B cell (primary cell): ENCODE measurements at regions not wholly inside any gene's neighbourhood (a gene's known extent, or its start where the extent isn't known, plus 50 kb on each side); places are given as distances from the start of the nearest gene placed in this dataset.

ENCODE experiments used
- ATAC-seq: fragments of 200-7000 bp; cut with Tn5 transposase; one replicate; pipeline ENCODE4 v1.10.0; 2021; ENCODE audit warnings: low read depth, mild to moderate bottlenecking, moderate number of reproducible peaks, moderate library complexity
- CTCF ChIA-PET: fragments of 350-600 bp; sonication (Branson Sonifier 250); formaldehyde crosslinking; loops from one replicate; lab custom pipeline; 2021; ENCODE audit warnings: antibody characterized with exemption, inconsistent platforms; lab: Charles Lee
- POLR2A ChIA-PET: fragments of 350-600 bp; sonication (Branson Sonifier 250); formaldehyde crosslinking; loops from one replicate; lab custom pipeline; 2021; ENCODE audit warnings: antibody characterized with exemption; lab: Charles Lee
- DNase-seq: peaks from one replicate; pipeline ENCODE4 v3.0.0; 2013
- H2AFZ ChIP-seq: 2 replicates; pipeline ENCODE4 v1.6.1; 2012; ENCODE audit warnings: mild to moderate bottlenecking, low read depth, low read length; ENCODE audit not compliant: insufficient read depth, poor library complexity, severe bottlenecking
- H3K27ac ChIP-seq, 2 donors: 1 replicate in 1 of 2; 2 replicates in 1 of 2; pipeline ENCODE4 v1.5.1; 2012 to 2013; ENCODE audit warnings: low read length in 2 of 2, mild to moderate bottlenecking in 2 of 2, moderate library complexity in 1 of 2
- H3K27me3 ChIP-seq, 4 experiments: fragments of 200-600 bp in 1 of 4; sonication (generic) in 1 of 4; replicated peaks in 1 of 4; 1 replicate in 2 of 4; 2 replicates in 2 of 4; pipeline versions ENCODE4 v1.6.1 to v1.7.0; 2013 to 2016; ENCODE audit warnings: low read length in 3 of 4, mild to moderate bottlenecking in 2 of 4, mixed read lengths in 1 of 4, moderate library complexity in 1 of 4; ENCODE audit not compliant: insufficient read depth in 4 of 4, control insufficient read depth in 3 of 4; ENCODE audit errors: control extremely low read depth in 1 of 4
- H3K36me3 ChIP-seq, 2 experiments: replicated peaks in 1 of 2; 1 replicate in 1 of 2; 2 replicates in 1 of 2; pipeline versions ENCODE4 v1.6.1 to v1.7.1; 2013; ENCODE audit warnings: low read length in 1 of 2; ENCODE audit not compliant: insufficient read depth in 2 of 2, control insufficient read depth in 1 of 2; ENCODE audit errors: control extremely low read depth in 1 of 2, extremely low read depth in 1 of 2
- H3K4me1 ChIP-seq, 2 donors: fragments of 200-600 bp in 1 of 2; sonication (generic) in 1 of 2; 1 replicate in 1 of 2; 2 replicates in 1 of 2; pipeline versions ENCODE4 v1.5.1 to v1.6.1; 2013 to 2017; ENCODE audit warnings: low read length in 2 of 2; ENCODE audit not compliant: control insufficient read depth in 2 of 2, insufficient read depth in 2 of 2
- H3K4me2 ChIP-seq: replicated peaks from 2 replicates; pipeline ENCODE3; 2012; ENCODE audit warnings: mild to moderate bottlenecking, low read depth, low read length; ENCODE audit not compliant: poor library complexity, severe bottlenecking
- H3K4me3 ChIP-seq, 5 experiments: fragments of 200-600 bp in 1 of 5; sonication (generic) in 1 of 5; 1 replicate in 3 of 5; 2 replicates in 2 of 5; pipeline versions ENCODE4 v1.5.1 to v1.7.0; 2011 to 2016; ENCODE audit warnings: low read length in 4 of 5, mild to moderate bottlenecking in 4 of 5, low read depth in 2 of 5, control low read depth in 1 of 5, moderate library complexity in 1 of 5; ENCODE audit not compliant: insufficient read depth in 1 of 5; ENCODE audit errors: control extremely low read depth in 1 of 5, extremely low read depth in 1 of 5
- H3K79me2 ChIP-seq: fragments of 200-600 bp; sonication (generic); one replicate; pipeline ENCODE4 v1.6.0; 2016; ENCODE audit warnings: low read length; ENCODE audit not compliant: control insufficient read depth, insufficient read depth
- H3K9ac ChIP-seq: fragments of 200-600 bp; sonication (generic); 2 replicates; pipeline ENCODE4 v1.6.1; 2017; ENCODE audit warnings: mild to moderate bottlenecking, low read length, moderate library complexity
- H3K9me3 ChIP-seq, 3 donors: one replicate each; pipeline versions ENCODE4 v1.6.1 to v1.7.1; 2013; ENCODE audit warnings: low read length in 2 of 3; ENCODE audit not compliant: control insufficient read depth in 2 of 3, insufficient read depth in 1 of 3; ENCODE audit errors: control extremely low read depth in 1 of 3
- H4K20me1 ChIP-seq: 2 replicates; pipeline ENCODE4 v1.6.0; 2012; ENCODE audit warnings: mild to moderate bottlenecking, low read length; ENCODE audit not compliant: insufficient read depth, control insufficient read depth, poor library complexity, severe bottlenecking
- H3K27ac Mint-ChIP-seq: one replicate; pipeline ENCODE4 v1.8.0; 2021; ENCODE audit warnings: mixed read lengths
- H3K27me3 Mint-ChIP-seq: one replicate; pipeline ENCODE4 v1.8.0; 2021; ENCODE audit warnings: mixed read lengths
- H3K4me1 Mint-ChIP-seq: one replicate; pipeline ENCODE4 v1.8.0; 2021; ENCODE audit warnings: mixed read lengths
- H3K4me3 Mint-ChIP-seq: one replicate; pipeline ENCODE4 v1.8.0; 2021; ENCODE audit warnings: mixed read lengths
- H3K9me3 Mint-ChIP-seq: one replicate; pipeline ENCODE4 v1.8.0; 2022; ENCODE audit warnings: mixed read lengths; ENCODE audit not compliant: insufficient read depth
- EZH2 ChIP-seq: IDR thresholded peaks from 2 replicates; pipeline ENCODE4 v1.6.1; 2012; ENCODE audit warnings: borderline replicate concordance, low read depth, mild to moderate bottlenecking, moderate library complexity, low read length; ENCODE audit not compliant: insufficient read depth, poor library complexity, severe bottlenecking
- WGBS: methylation state at CpG from one replicate; pipeline ENCODE4 v1.1.5; 2013; ENCODE audit warnings: missing lambda C conversion rate; ENCODE audit not compliant: insufficient coverage; 5-methylcytosine and 5-hydroxymethylcytosine counted together
- intact Hi-C: fragments of 100-400 bp; cut with micrococcal nuclease; formaldehyde crosslinking; loops from one replicate; pipeline ENCODE4 v1.10.0; 2022
- TF ChIP-seq, protein P1 (sequence below): fragments of 200-600 bp; IDR thresholded peaks from one replicate; pipeline ENCODE4 v1.8.0; 2022; ENCODE audit warnings: antibody characterized with exemption, mild to moderate bottlenecking

DNA sequence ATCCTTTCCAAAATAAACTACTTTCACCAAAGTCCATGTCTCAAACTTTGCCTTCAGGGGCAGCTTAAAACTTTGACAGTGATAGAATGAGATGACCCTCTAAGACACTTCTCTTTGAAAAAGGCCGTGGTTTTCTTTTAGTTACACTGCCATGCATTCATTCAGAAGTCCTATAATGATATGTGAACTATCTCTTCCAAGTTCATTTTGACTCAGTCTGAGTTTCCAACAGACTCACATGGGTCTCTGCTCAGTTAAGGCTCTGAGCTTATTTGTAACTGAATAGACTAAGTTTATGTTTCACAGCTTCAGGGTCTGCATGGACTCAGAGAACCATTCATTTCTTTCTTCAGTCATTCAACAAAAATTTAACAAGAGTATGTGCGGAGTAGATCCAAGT lies 208.9 kb upstream of the PRSS1 start:
- DNase-seq: no peak
- ChIA-PET CTCF (interaction anchor here (1.0 kb wide), 1 partner anchor 92 kb away, joined by 3 read pairs; no protein-coding TSS in a partner anchor), POLR2A (no interaction called here)
- H3K9me3 Mint-ChIP-seq: no peaks in the 10 kb centered on the region
- no peaks in the 10 kb centered on the region for H3K27me3 ChIP-seq
- no peak overlapping the region for H3K4me2 ChIP-seq
- intact Hi-C loops: no loop called here
- H2AFZ ChIP-seq: no peak overlapping the region
- H3K9ac ChIP-seq: no peak overlapping the region
- no peaks in the 10 kb centered on the region for H3K36me3 ChIP-seq
- H3K27me3 Mint-ChIP-seq: peaks cover 4% of the 10 kb centered on the region
- no peaks in the 10 kb centered on the region for H3K79me2 ChIP-seq
- no peak for ATAC-seq
- no peak overlapping the region for H3K27ac Mint-ChIP-seq
- H3K9me3 ChIP-seq: no peaks in the 10 kb centered on the region
- H3K4me1 Mint-ChIP-seq: peaks cover 6% of the 10 kb centered on the region
- H4K20me1 ChIP-seq: no peaks in the 10 kb centered on the region
- no peak overlapping the region for H3K27ac ChIP-seq
- TF ChIP-seq, protein P1, sequence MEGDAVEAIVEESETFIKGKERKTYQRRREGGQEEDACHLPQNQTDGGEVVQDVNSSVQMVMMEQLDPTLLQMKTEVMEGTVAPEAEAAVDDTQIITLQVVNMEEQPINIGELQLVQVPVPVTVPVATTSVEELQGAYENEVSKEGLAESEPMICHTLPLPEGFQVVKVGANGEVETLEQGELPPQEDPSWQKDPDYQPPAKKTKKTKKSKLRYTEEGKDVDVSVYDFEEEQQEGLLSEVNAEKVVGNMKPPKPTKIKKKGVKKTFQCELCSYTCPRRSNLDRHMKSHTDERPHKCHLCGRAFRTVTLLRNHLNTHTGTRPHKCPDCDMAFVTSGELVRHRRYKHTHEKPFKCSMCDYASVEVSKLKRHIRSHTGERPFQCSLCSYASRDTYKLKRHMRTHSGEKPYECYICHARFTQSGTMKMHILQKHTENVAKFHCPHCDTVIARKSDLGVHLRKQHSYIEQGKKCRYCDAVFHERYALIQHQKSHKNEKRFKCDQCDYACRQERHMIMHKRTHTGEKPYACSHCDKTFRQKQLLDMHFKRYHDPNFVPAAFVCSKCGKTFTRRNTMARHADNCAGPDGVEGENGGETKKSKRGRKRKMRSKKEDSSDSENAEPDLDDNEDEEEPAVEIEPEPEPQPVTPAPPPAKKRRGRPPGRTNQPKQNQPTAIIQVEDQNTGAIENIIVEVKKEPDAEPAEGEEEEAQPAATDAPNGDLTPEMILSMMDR: no peak
- no peak for TF ChIP-seq EZH2
- peaks cover 1 to 8% of the 10 kb centered on the region in 2 donors for H3K4me1 ChIP-seq
- H3K4me3 Mint-ChIP-seq: no peak overlapping the region
- no CpG with 5 or more reads among the region's 2 CpGs for WGBS
- no peak overlapping the region for H3K4me3 ChIP-seq

GRCh38 chr7:142539901-142540300 lies 209.4 kb upstream of the PRSS1 start:
- Mint-ChIP-seq H3K9me3 (no peaks in the 10 kb centered on the region), H3K27me3 (peaks cover 2% of the 10 kb centered on the region), H3K4me3 (no peak overlapping the region), H3K4me1 (peaks cover 11% of the 10 kb centered on the region), H3K27ac (no peak overlapping the region)
- TF ChIP-seq EZH2: no peak
- TF ChIP-seq, protein P1: no peak
- Histone ChIP-seq H3K9me3 (no peaks in the 10 kb centered on the region), H3K4me1 (peaks cover 6 to 12% of the 10 kb centered on the region in 2 donors), H4K20me1 (no peaks in the 10 kb centered on the region), H3K27me3 (no peaks in the 10 kb centered on the region), H3K27ac (no peak overlapping the region), H3K4me3 (no peak overlapping the region), H3K36me3 (no peaks in the 10 kb centered on the region), H3K79me2 (no peaks in the 10 kb centered on the region), H3K4me2 (no peak overlapping the region), H3K9ac (no peak overlapping the region), H2AFZ (no peak overlapping the region)
- ATAC-seq (no peak), DNase-seq (no peak)
- no CpG with 5 or more reads among the region's 1 CpG for WGBS
- CTCF ChIA-PET: interaction anchor here (1.2 kb wide), 1 partner anchor 57 kb away, joined by 3 read pairs; no protein-coding TSS in a partner anchor
- intact Hi-C loops: no loop called here
- POLR2A ChIA-PET: no interaction called here
